ENCODE measurements at regions not wholly inside any gene's neighbourhood (a gene's known extent, or its start where the extent isn't known, plus 50 kb on each side); places are given as distances from the start of the nearest gene placed in this dataset.

GRCh38 chr17:65473363-65473762, 88.1 kb downstream of the AXIN2 start:
- Histone ChIP-seq H3K27me3 (ENCODE audit: control insufficient read depth in 1 of 2, insufficient read depth in 2 of 2, low read length in 2 of 2) (peaks cover 0 to 10% of the 10 kb centered on the region in 2 experiments), H3K4me3 (ENCODE audit: low read length) (no peak overlapping the region), H3K27ac (ENCODE audit: low read depth in 1 of 2, low read length in 2 of 2) (no peak overlapping the region), H3K4me1 (ENCODE audit: insufficient read depth, low read length) (no peaks in the 10 kb centered on the region), H3K9me3 (ENCODE audit: control insufficient read depth in 1 of 2, insufficient read depth in 1 of 2, low read length in 2 of 2) (peaks cover 0 to 5% of the 10 kb centered on the region in 2 experiments), H3K36me3 (ENCODE audit: insufficient read depth, low read length) (no peaks in the 10 kb centered on the region)
- DNase-seq (no peak), ATAC-seq (ENCODE audit: poor library complexity) (no peak)
- POLR2A ChIA-PET, result no interaction called here
- no peaks in the 10 kb centered on the region for H3K36me3 Mint-ChIP-seq (ENCODE audit: low read depth)
- H3K27me3 Mint-ChIP-seq, result peaks cover 8% of the 10 kb centered on the region
- no peaks in the 10 kb centered on the region for H3K9me3 Mint-ChIP-seq
- CTCF ChIA-PET, result no interaction called here
- no peak for TF ChIP-seq CTCF (IDR thresholded peaks at IDR 0.05)
- no peak overlapping the region for H3K27ac Mint-ChIP-seq
- peaks cover 4% of the 10 kb centered on the region for H3K4me1 Mint-ChIP-seq (ENCODE audit: low read depth)
- intact Hi-C loops (cut with DNase I, micrococcal nuclease), result no loop called here
- no peak overlapping the region for H3K4me3 Mint-ChIP-seq

- ChIA-PET POLR2A (no interaction called here), CTCF (no interaction called here)
- H3K9me3 Mint-ChIP-seq, result no peaks in the 10 kb centered on the region
- H3K4me1 ChIP-seq (ENCODE audit: insufficient read depth, low read length), result no peaks in the 10 kb centered on the region
- H3K36me3 Mint-ChIP-seq (ENCODE audit: low read depth), result no peaks in the 10 kb centered on the region
- peaks cover 0 to 5% of the 10 kb centered on the region in 2 experiments for H3K9me3 ChIP-seq (ENCODE audit: control insufficient read depth in 1 of 2, insufficient read depth in 1 of 2, low read length in 2 of 2)
- intact Hi-C loops (cut with DNase I, micrococcal nuclease), result no loop called here
- H3K27me3 Mint-ChIP-seq, result peaks cover 8% of the 10 kb centered on the region
- H3K4me3 ChIP-seq (ENCODE audit: low read length), result no peak overlapping the region
- H3K36me3 ChIP-seq (ENCODE audit: insufficient read depth, low read length), result no peaks in the 10 kb centered on the region
- no peak for TF ChIP-seq CTCF (IDR thresholded peaks at IDR 0.05)
- no peak overlapping the region for H3K27ac Mint-ChIP-seq
- no peak overlapping the region for H3K27ac ChIP-seq (ENCODE audit: low read depth in 1 of 2, low read length in 2 of 2)
- no peak overlapping the region for H3K4me3 Mint-ChIP-seq
- peaks cover 4% of the 10 kb centered on the region for H3K4me1 Mint-ChIP-seq (ENCODE audit: low read depth)
- DNase-seq, result no peak
- no peak for ATAC-seq (ENCODE audit: poor library complexity)
- H3K27me3 ChIP-seq (ENCODE audit: control insufficient read depth in 1 of 2, insufficient read depth in 2 of 2, low read length in 2 of 2), result peaks cover 0 to 10% of the 10 kb centered on the region in 2 experiments
These were observed 88.7 kb downstream of the AXIN2 start for GRCh38 chr17:65472666-65473309.

- H3K27me3 Mint-ChIP-seq, result peaks cover 8% of the 10 kb centered on the region
- no peaks in the 10 kb centered on the region for H3K9me3 Mint-ChIP-seq
- intact Hi-C loops (cut with DNase I, micrococcal nuclease), result no loop called here
- ATAC-seq (ENCODE audit: poor library complexity), result no peak
- H3K27me3 ChIP-seq (ENCODE audit: control insufficient read depth in 1 of 2, insufficient read depth in 2 of 2, low read length in 2 of 2), result peaks cover 0 to 10% of the 10 kb centered on the region in 2 experiments
- no peak overlapping the region for H3K4me3 ChIP-seq (ENCODE audit: low read length)
- DNase-seq, result no peak
- CTCF ChIA-PET, result no interaction called here
- no peaks in the 10 kb centered on the region for H3K36me3 ChIP-seq (ENCODE audit: insufficient read depth, low read length)
- peaks cover 0 to 11% of the 10 kb centered on the region in 2 experiments for H3K9me3 ChIP-seq (ENCODE audit: control insufficient read depth in 1 of 2, insufficient read depth in 1 of 2, low read length in 2 of 2)
- H3K27ac Mint-ChIP-seq, result no peak overlapping the region
- H3K36me3 Mint-ChIP-seq (ENCODE audit: low read depth), result no peaks in the 10 kb centered on the region
- no peak overlapping the region for H3K27ac ChIP-seq (ENCODE audit: low read depth in 1 of 2, low read length in 2 of 2)
- H3K4me1 ChIP-seq (ENCODE audit: insufficient read depth, low read length), result no peaks in the 10 kb centered on the region
- POLR2A ChIA-PET, result no interaction called here
- H3K4me1 Mint-ChIP-seq (ENCODE audit: low read depth), result peaks cover 4% of the 10 kb centered on the region
- H3K4me3 Mint-ChIP-seq, result no peak overlapping the region
- no peak for TF ChIP-seq CTCF (IDR thresholded peaks at IDR 0.05)
These were observed 90.7 kb downstream of the AXIN2 start for GRCh38 chr17:65470783-65471182.
